H1 (cell line): ENCODE measurements at regions not wholly inside any gene's neighbourhood (a gene's known extent, or its start where the extent isn't known, plus 50 kb on each side); places are given as distances from the start of the nearest gene placed in this dataset.

Experiments used
- BCL11A ChIP-seq, 2 experiments: IDR thresholded peaks; one replicate each; pipeline ENCODE4 v1.6.1; 2011; ENCODE audit warnings: low read depth in 2 of 2, low read length in 2 of 2, mild to moderate bottlenecking in 2 of 2
- CBX5 ChIP-seq: fragments of 300-800, 300-1000 bp; sonication (generic); IDR thresholded peaks from 2 replicates; pipeline ENCODE4 v1.7.1; 2016; ENCODE audit warnings: antibody characterized with exemption, low read length, low read depth
- CTCF ChIP-seq, 3 experiments: IDR thresholded peaks; 1 replicate in 2 of 3; 2 replicates in 1 of 3; pipeline versions ENCODE4 v1.5.1 to v1.6.1; 2011; ENCODE audit warnings: low read length in 3 of 3, mild to moderate bottlenecking in 3 of 3, inconsistent platforms in 2 of 3, low read depth in 1 of 3, moderate library complexity in 1 of 3; ENCODE audit not compliant: insufficient read depth in 1 of 3; ENCODE audit errors: control extremely low read depth in 1 of 3
- GABPA ChIP-seq: IDR thresholded peaks from 2 replicates; pipeline ENCODE4 v1.6.1; 2011; ENCODE audit warnings: mild to moderate bottlenecking, low read length, moderate library complexity, borderline replicate concordance; ENCODE audit not compliant: insufficient read depth
- KDM4A ChIP-seq: IDR thresholded peaks from one replicate; pipeline ENCODE4 v1.7.1; 2012; ENCODE audit warnings: low read depth, mild to moderate bottlenecking, moderate library complexity, low read length, inconsistent platforms; ENCODE audit not compliant: severe bottlenecking
- MAFK ChIP-seq: IDR thresholded peaks from 2 replicates; pipeline ENCODE4 v1.6.1; 2012; ENCODE audit warnings: low read depth, mild to moderate bottlenecking, improper control_type of control experiment, low read length
- MAX ChIP-seq: IDR thresholded peaks from 2 replicates; pipeline ENCODE4 v1.6.1; 2012; ENCODE audit warnings: inconsistent platforms
- POLR2A ChIP-seq, 2 experiments: IDR thresholded peaks; 1 replicate in 1 of 2; 2 replicates in 1 of 2; pipeline ENCODE4 v1.6.1; 2011; ENCODE audit warnings: low read depth in 2 of 2, low read length in 2 of 2, mild to moderate bottlenecking in 2 of 2; ENCODE audit errors: control extremely low read depth in 1 of 2
- TAF1 ChIP-seq: IDR thresholded peaks from 2 replicates; pipeline ENCODE4 v1.6.1; 2011; ENCODE audit warnings: mild to moderate bottlenecking, low read depth, low read length

GRCh38 chr5:117218789-117219188 lies 644.2 kb upstream of the SEMA6A start:
- no peak for TF ChIP-seq MAFK
- no peak for TF ChIP-seq CTCF (IDR thresholded peaks at IDR 0.05; ENCODE audit: control extremely low read depth in 1 of 3, insufficient read depth in 1 of 3, low read depth in 1 of 3, low read length in 3 of 3)
- TF ChIP-seq GABPA = no peak
- no peak for TF ChIP-seq MAX
- no peak for TF ChIP-seq CBX5
- no peak for TF ChIP-seq BCL11A (IDR thresholded peaks at IDR 0.05; ENCODE audit: low read depth in 2 of 2, low read length in 2 of 2)
- TF ChIP-seq POLR2A (IDR thresholded peaks at IDR 0.05; ENCODE audit: control extremely low read depth in 1 of 2, low read depth in 2 of 2, low read length in 2 of 2) = no peak
- no peak for TF ChIP-seq KDM4A
- no peak for TF ChIP-seq TAF1
